ENCODE measurements at regions not wholly inside any gene's neighbourhood (a gene's known extent, or its start where the extent isn't known, plus 50 kb on each side); places are given as distances from the start of the nearest gene placed in this dataset.

GRCh38 chr14:98897605-98898309, 374.2 kb downstream of the BCL11B start:
- no peaks in the 10 kb centered on the region for H3K27me3 ChIP-seq (ENCODE audit: insufficient read depth, poor library complexity, severe bottlenecking)
- H3K4me3 ChIP-seq (replicated peaks; ENCODE audit: insufficient read depth, low read length) = no peak overlapping the region
- DNase-seq (ENCODE audit: low read depth in 1 of 2, low spot score in 1 of 2) = no peak
- no peak overlapping the region for H3K27ac ChIP-seq (replicated peaks)
- TF ChIP-seq, protein P1, sequence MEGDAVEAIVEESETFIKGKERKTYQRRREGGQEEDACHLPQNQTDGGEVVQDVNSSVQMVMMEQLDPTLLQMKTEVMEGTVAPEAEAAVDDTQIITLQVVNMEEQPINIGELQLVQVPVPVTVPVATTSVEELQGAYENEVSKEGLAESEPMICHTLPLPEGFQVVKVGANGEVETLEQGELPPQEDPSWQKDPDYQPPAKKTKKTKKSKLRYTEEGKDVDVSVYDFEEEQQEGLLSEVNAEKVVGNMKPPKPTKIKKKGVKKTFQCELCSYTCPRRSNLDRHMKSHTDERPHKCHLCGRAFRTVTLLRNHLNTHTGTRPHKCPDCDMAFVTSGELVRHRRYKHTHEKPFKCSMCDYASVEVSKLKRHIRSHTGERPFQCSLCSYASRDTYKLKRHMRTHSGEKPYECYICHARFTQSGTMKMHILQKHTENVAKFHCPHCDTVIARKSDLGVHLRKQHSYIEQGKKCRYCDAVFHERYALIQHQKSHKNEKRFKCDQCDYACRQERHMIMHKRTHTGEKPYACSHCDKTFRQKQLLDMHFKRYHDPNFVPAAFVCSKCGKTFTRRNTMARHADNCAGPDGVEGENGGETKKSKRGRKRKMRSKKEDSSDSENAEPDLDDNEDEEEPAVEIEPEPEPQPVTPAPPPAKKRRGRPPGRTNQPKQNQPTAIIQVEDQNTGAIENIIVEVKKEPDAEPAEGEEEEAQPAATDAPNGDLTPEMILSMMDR (IDR thresholded peaks at IDR 0.05; ENCODE audit: insufficient read depth, low read length) = no peak
- TF ChIP-seq POLR2AphosphoS5 (IDR thresholded peaks at IDR 0.05; ENCODE audit: low read depth) (no peak), REST (IDR thresholded peaks at IDR 0.05; ENCODE audit: insufficient replicate concordance, low read depth) (no peak), GABPA (IDR thresholded peaks at IDR 0.05; ENCODE audit: low read depth) (no peak), SPI1 (IDR thresholded peaks at IDR 0.05; ENCODE audit: borderline replicate concordance, low read depth) (no peak)

- DNase-seq (ENCODE audit: low read depth in 1 of 2, low spot score in 1 of 2) = no peak
- Histone ChIP-seq H3K27ac (replicated peaks) (no peak overlapping the region), H3K4me3 (replicated peaks; ENCODE audit: insufficient read depth, low read length) (no peak overlapping the region), H3K27me3 (ENCODE audit: insufficient read depth, poor library complexity, severe bottlenecking) (no peaks in the 10 kb centered on the region)
- no peak for TF ChIP-seq SPI1 (IDR thresholded peaks at IDR 0.05; ENCODE audit: borderline replicate concordance, low read depth)
- no peak for TF ChIP-seq POLR2AphosphoS5 (IDR thresholded peaks at IDR 0.05; ENCODE audit: low read depth)
- no peak for TF ChIP-seq REST (IDR thresholded peaks at IDR 0.05; ENCODE audit: insufficient replicate concordance, low read depth)
- TF ChIP-seq GABPA (IDR thresholded peaks at IDR 0.05; ENCODE audit: low read depth) = no peak
- TF ChIP-seq, protein P1 (IDR thresholded peaks at IDR 0.05; ENCODE audit: insufficient read depth, low read length) = no peak
Measured at GRCh38 chr14:98899441-98899840, 372.6 kb downstream of the BCL11B start.

- TF ChIP-seq REST (IDR thresholded peaks at IDR 0.05; ENCODE audit: insufficient replicate concordance, low read depth) (no peak), SPI1 (IDR thresholded peaks at IDR 0.05; ENCODE audit: borderline replicate concordance, low read depth) (no peak), POLR2AphosphoS5 (IDR thresholded peaks at IDR 0.05; ENCODE audit: low read depth) (no peak), GABPA (IDR thresholded peaks at IDR 0.05; ENCODE audit: low read depth) (no peak)
- TF ChIP-seq, protein P1 (IDR thresholded peaks at IDR 0.05; ENCODE audit: insufficient read depth, low read length) = no peak
- Histone ChIP-seq H3K27me3 (ENCODE audit: insufficient read depth, poor library complexity, severe bottlenecking) (no peaks in the 10 kb centered on the region), H3K4me3 (replicated peaks; ENCODE audit: insufficient read depth, low read length) (no peak overlapping the region), H3K27ac (replicated peaks) (no peak overlapping the region)
- DNase-seq (ENCODE audit: low read depth in 1 of 2, low spot score in 1 of 2) = no peak
Measured at GRCh38 chr14:98900236-98900635, 371.8 kb downstream of the BCL11B start.
